ENCODE measurements at regions not wholly inside any gene's neighbourhood (a gene's known extent, or its start where the extent isn't known, plus 50 kb on each side); places are given as distances from the start of the nearest gene placed in this dataset.

- no peak for TF ChIP-seq POLR2A (IDR thresholded peaks at IDR 0.05)
- no peak for TF ChIP-seq EP300 (IDR thresholded peaks at IDR 0.05; ENCODE audit: low read depth)
- TF ChIP-seq POLR2AphosphoS5 (IDR thresholded peaks at IDR 0.05), result no peak
- TF ChIP-seq CTCF (IDR thresholded peaks at IDR 0.05), result no peak
These were observed 668.9 kb upstream of the LCORL start for GRCh38 chr4:18690291-18690955.

Data from transverse colon (tissue), 4 donors.